Activated CD4-positive, alpha-beta memory T cell treated with anti-CD3 and anti-CD28 coated beads for 36 hours (primary cell): ENCODE measurements at regions not wholly inside any gene's neighbourhood (a gene's known extent, or its start where the extent isn't known, plus 50 kb on each side); places are given as distances from the start of the nearest gene placed in this dataset.

Experiments used
- CTCF ChIA-PET: fragments of 350-600 bp; sonication (Branson Sonifier 250); formaldehyde crosslinking; loops from one replicate; lab custom pipeline; 2021; ENCODE audit warnings: antibody characterized with exemption, inconsistent platforms; lab: Charles Lee
- POLR2A ChIA-PET: fragments of 350-600 bp; sonication (Branson Sonifier 250); formaldehyde crosslinking; loops from one replicate; lab custom pipeline; 2021; ENCODE audit warnings: antibody characterized with exemption; lab: Charles Lee
- DNase-seq: peaks from one replicate; pipeline ENCODE4 v3.0.0-alpha.2; 2020
- H3K27ac Mint-ChIP-seq: one replicate; pipeline ENCODE4 v1.8.0; 2021; ENCODE audit warnings: mixed read lengths
- H3K27me3 Mint-ChIP-seq: one replicate; pipeline ENCODE4 v1.8.0; 2021; ENCODE audit warnings: mixed read lengths
- H3K36me3 Mint-ChIP-seq: one replicate; pipeline ENCODE4 v1.8.0; 2021; ENCODE audit warnings: mixed read lengths
- H3K4me1 Mint-ChIP-seq: one replicate; pipeline ENCODE4 v1.8.0; 2021; ENCODE audit warnings: low read depth, mixed read lengths
- H3K4me3 Mint-ChIP-seq: one replicate; pipeline ENCODE4 v1.8.0; 2021; ENCODE audit warnings: mild to moderate bottlenecking, mixed read lengths
- H3K9me3 Mint-ChIP-seq: one replicate; pipeline ENCODE4 v1.8.0; 2021; ENCODE audit warnings: mixed read lengths
- intact Hi-C: fragments of 100-400 bp; cut with micrococcal nuclease; formaldehyde crosslinking; loops from one replicate; pipeline ENCODE4 v1.15.1; 2023

GRCh38 chr11:39462506-39462905, 1996.9 kb downstream of the LRRC4C start:
- CTCF ChIA-PET: no interaction called here
- H3K27me3 Mint-ChIP-seq: no peaks in the 10 kb centered on the region

DNA sequence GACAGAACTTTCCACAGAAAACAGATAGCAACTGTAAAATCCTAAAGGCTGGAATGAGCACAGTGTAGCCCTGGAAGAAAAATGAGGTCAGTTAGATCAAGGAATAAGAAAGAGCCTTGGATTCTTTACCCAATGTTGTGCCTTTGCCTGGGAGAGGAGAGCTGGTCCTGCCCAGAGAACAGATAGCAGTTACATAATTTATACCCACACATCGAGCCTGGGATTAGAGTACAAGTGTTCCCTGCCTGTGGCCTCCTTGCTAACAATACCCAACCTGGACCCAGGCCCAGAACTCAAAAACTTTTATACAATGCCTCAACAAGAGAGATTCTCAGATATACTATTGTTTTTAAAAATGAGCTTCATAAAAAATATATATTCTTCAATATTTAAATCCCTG, 1998.4 kb downstream of the LRRC4C start:
- ChIA-PET CTCF (interaction anchor here (0.7 kb wide), 1 partner anchor 1551 kb away, joined by 3 read pairs; no protein-coding TSS in a partner anchor), POLR2A (no interaction called here)
- Mint-ChIP-seq H3K27me3 (no peaks in the 10 kb centered on the region), H3K9me3 (no peaks in the 10 kb centered on the region), H3K36me3 (no peaks in the 10 kb centered on the region), H3K4me1 (no peaks in the 10 kb centered on the region), H3K27ac (no peak overlapping the region), H3K4me3 (no peak overlapping the region)
- no peak for DNase-seq
- intact Hi-C loops: no loop called here

More at GRCh38 chr11:39462506-39462905, 1996.9 kb downstream of the LRRC4C start:
- DNase-seq: no peak
- Mint-ChIP-seq H3K36me3 (no peaks in the 10 kb centered on the region), H3K4me3 (no peak overlapping the region), H3K9me3 (no peaks in the 10 kb centered on the region), H3K4me1 (no peaks in the 10 kb centered on the region), H3K27ac (no peak overlapping the region)
- POLR2A ChIA-PET: no interaction called here
- intact Hi-C loops: no loop called here

- H3K9me3 Mint-ChIP-seq: no peaks in the 10 kb centered on the region
- DNase-seq: no peak
- ChIA-PET CTCF (no interaction called here), POLR2A (no interaction called here)
- no peaks in the 10 kb centered on the region for H3K4me1 Mint-ChIP-seq
- no peaks in the 10 kb centered on the region for H3K27me3 Mint-ChIP-seq
- H3K4me3 Mint-ChIP-seq: no peak overlapping the region
- H3K36me3 Mint-ChIP-seq: no peaks in the 10 kb centered on the region
- H3K27ac Mint-ChIP-seq: no peak overlapping the region
- intact Hi-C loops: no loop called here
These were observed 1999.8 kb downstream of the LRRC4C start for GRCh38 chr11:39459606-39460005.

GRCh38 chr11:39458481-39458880, 2001.0 kb downstream of the LRRC4C start:
- no peak for DNase-seq
- Mint-ChIP-seq H3K36me3 (no peaks in the 10 kb centered on the region), H3K27ac (no peak overlapping the region), H3K4me1 (no peaks in the 10 kb centered on the region), H3K9me3 (no peaks in the 10 kb centered on the region), H3K27me3 (no peaks in the 10 kb centered on the region), H3K4me3 (no peak overlapping the region)
- intact Hi-C loops: no loop called here
- ChIA-PET CTCF (no interaction called here), POLR2A (no interaction called here)

GRCh38 chr11:39443424-39444022, 2015.9 kb downstream of the LRRC4C start:
- POLR2A ChIA-PET: no interaction called here
- peaks cover 7% of the 10 kb centered on the region for H3K9me3 Mint-ChIP-seq
- no peak overlapping the region for H3K27ac Mint-ChIP-seq
- no peak overlapping the region for H3K4me3 Mint-ChIP-seq
- H3K4me1 Mint-ChIP-seq: no peaks in the 10 kb centered on the region
- H3K27me3 Mint-ChIP-seq: no peaks in the 10 kb centered on the region
- no peak for DNase-seq
- CTCF ChIA-PET: no interaction called here
- intact Hi-C loops: no loop called here
- H3K36me3 Mint-ChIP-seq: no peaks in the 10 kb centered on the region

DNA sequence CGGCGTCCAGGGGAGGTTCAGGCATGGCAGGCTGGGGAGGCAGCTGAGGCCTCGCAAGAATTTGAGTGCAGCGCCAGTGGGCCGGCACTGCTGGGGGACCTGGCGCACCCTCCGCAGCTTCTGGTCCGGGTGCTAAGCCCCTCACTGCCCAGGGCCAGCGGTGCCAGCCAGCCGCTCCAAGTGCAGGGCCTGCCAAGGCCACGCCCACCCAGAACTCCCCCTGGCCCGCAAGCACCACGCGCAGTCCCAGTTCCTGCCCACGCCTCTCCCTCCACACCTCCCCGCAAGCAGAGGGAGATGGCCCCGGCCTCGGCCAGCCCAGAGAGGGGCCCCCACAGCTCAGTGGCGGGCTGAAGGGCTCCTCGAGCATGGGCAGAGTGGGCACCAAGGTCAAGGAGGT, 2017.3 kb downstream of the LRRC4C start:
- H3K27ac Mint-ChIP-seq: no peak overlapping the region
- DNase-seq: no peak
- no peaks in the 10 kb centered on the region for H3K4me1 Mint-ChIP-seq
- no peak overlapping the region for H3K4me3 Mint-ChIP-seq
- CTCF ChIA-PET: no interaction called here
- no peaks in the 10 kb centered on the region for H3K36me3 Mint-ChIP-seq
- intact Hi-C loops: no loop called here
- POLR2A ChIA-PET: no interaction called here
- peaks cover 4% of the 10 kb centered on the region for H3K9me3 Mint-ChIP-seq
- no peaks in the 10 kb centered on the region for H3K27me3 Mint-ChIP-seq

- ChIA-PET CTCF (interaction anchor here (0.7 kb wide), 1 partner anchor 1105 kb away, joined by 3 read pairs; no protein-coding TSS in a partner anchor), POLR2A (no interaction called here)
- H3K36me3 Mint-ChIP-seq: no peaks in the 10 kb centered on the region
- H3K4me3 Mint-ChIP-seq: no peak overlapping the region
- no peak for DNase-seq
- intact Hi-C loops: no loop called here
- no peak overlapping the region for H3K27ac Mint-ChIP-seq
- peaks cover 4% of the 10 kb centered on the region for H3K9me3 Mint-ChIP-seq
- no peaks in the 10 kb centered on the region for H3K27me3 Mint-ChIP-seq
- H3K4me1 Mint-ChIP-seq: no peaks in the 10 kb centered on the region
These were observed 2023.8 kb downstream of the LRRC4C start for GRCh38 chr11:39435641-39436040.

DNA sequence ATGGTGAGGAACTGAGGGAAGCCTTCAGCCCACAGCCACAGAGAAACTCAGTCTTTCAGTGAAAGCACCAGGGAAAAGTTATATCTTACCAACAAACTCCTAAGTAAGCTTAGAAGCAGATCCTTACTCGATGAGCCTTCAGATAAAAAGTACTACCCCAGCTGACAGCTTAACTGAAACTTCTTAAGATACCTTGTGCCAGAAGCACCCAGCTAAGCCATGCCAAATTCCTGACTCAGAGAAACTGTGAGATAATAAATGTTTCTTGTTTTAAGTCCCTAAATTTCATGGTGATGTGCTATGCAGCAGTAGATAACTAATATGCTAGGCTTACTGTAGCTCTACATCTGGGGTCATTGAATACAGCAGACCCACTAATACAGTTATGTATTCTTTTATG, 2025.0 kb downstream of the LRRC4C start:
- no peak for DNase-seq
- H3K4me1 Mint-ChIP-seq: no peaks in the 10 kb centered on the region
- POLR2A ChIA-PET: no interaction called here
- CTCF ChIA-PET: no interaction called here
- peaks cover 4% of the 10 kb centered on the region for H3K9me3 Mint-ChIP-seq
- intact Hi-C loops: no loop called here
- no peak overlapping the region for H3K27ac Mint-ChIP-seq
- H3K36me3 Mint-ChIP-seq: no peaks in the 10 kb centered on the region
- no peaks in the 10 kb centered on the region for H3K27me3 Mint-ChIP-seq
- H3K4me3 Mint-ChIP-seq: no peak overlapping the region

DNA sequence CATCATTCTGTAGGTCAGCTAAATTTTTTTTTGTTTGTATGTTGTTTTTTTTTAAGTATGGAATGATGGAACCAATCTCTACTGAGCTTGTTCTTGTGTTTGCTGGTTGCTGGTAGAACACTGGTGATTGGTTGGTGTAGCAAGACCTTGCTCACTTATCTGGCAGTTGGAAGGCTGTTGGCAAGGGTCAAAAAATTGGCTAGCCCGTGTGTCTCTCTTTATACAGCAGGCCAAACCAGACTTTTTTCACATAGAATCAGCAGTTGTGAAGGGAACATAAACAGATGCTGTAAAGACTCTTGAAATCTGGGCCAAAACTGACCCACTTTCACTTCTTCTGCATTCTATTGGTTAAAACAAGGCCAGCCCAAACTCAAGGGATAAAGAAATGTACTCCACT, 2026.5 kb downstream of the LRRC4C start:
- no peaks in the 10 kb centered on the region for H3K36me3 Mint-ChIP-seq

GRCh38 chr11:39425226-39425625, 2034.2 kb downstream of the LRRC4C start:
- intact Hi-C loops: no loop called here
- Mint-ChIP-seq H3K36me3 (no peaks in the 10 kb centered on the region), H3K27ac (no peak overlapping the region), H3K4me3 (no peak overlapping the region), H3K9me3 (no peaks in the 10 kb centered on the region), H3K4me1 (no peaks in the 10 kb centered on the region), H3K27me3 (no peaks in the 10 kb centered on the region)
- ChIA-PET CTCF (no interaction called here), POLR2A (no interaction called here)
- no peak for DNase-seq

More for the DNA sequence above, 2026.5 kb downstream of the LRRC4C start:
- Mint-ChIP-seq H3K9me3 (peaks cover 4% of the 10 kb centered on the region), H3K4me1 (no peaks in the 10 kb centered on the region), H3K27me3 (no peaks in the 10 kb centered on the region), H3K4me3 (no peak overlapping the region), H3K27ac (no peak overlapping the region)
- intact Hi-C loops: no loop called here
- DNase-seq: no peak
- ChIA-PET CTCF (no interaction called here), POLR2A (no interaction called here)

DNA sequence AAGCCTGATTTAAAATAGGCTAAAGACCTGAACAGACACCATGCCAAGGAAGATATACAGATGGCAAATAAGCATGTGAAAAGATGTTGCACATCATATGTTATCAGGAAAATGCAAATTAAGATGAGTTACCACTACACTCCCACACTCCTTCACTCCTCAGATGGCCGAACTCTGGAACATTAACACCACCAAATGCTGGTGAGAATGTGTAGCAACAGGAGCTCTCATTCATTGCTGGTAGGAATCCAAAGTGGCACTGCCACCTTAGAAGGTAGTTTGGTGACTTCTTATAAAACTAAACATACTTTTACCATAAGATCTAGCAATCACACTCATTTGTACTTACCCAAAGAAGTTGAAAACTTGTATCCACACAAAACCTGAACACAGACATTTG, 2047.3 kb downstream of the LRRC4C start:
- peaks cover 10% of the 10 kb centered on the region for H3K9me3 Mint-ChIP-seq
- ChIA-PET POLR2A (no interaction called here), CTCF (no interaction called here)
- H3K4me3 Mint-ChIP-seq: no peak overlapping the region
- no peak overlapping the region for H3K27ac Mint-ChIP-seq
- no peaks in the 10 kb centered on the region for H3K4me1 Mint-ChIP-seq
- no peaks in the 10 kb centered on the region for H3K27me3 Mint-ChIP-seq
- DNase-seq: no peak
- intact Hi-C loops: no loop called here
- H3K36me3 Mint-ChIP-seq: no peaks in the 10 kb centered on the region

GRCh38 chr11:39385911-39386310, 2073.5 kb downstream of the LRRC4C start:
- ChIA-PET POLR2A (no interaction called here), CTCF (no interaction called here)
- H3K4me1 Mint-ChIP-seq: no peaks in the 10 kb centered on the region
- H3K4me3 Mint-ChIP-seq: no peak overlapping the region
- intact Hi-C loops: no loop called here
- DNase-seq: no peak
- H3K27me3 Mint-ChIP-seq: no peaks in the 10 kb centered on the region
- peaks cover 8% of the 10 kb centered on the region for H3K9me3 Mint-ChIP-seq
- peaks cover 3% of the 10 kb centered on the region for H3K36me3 Mint-ChIP-seq
- no peak overlapping the region for H3K27ac Mint-ChIP-seq

DNA sequence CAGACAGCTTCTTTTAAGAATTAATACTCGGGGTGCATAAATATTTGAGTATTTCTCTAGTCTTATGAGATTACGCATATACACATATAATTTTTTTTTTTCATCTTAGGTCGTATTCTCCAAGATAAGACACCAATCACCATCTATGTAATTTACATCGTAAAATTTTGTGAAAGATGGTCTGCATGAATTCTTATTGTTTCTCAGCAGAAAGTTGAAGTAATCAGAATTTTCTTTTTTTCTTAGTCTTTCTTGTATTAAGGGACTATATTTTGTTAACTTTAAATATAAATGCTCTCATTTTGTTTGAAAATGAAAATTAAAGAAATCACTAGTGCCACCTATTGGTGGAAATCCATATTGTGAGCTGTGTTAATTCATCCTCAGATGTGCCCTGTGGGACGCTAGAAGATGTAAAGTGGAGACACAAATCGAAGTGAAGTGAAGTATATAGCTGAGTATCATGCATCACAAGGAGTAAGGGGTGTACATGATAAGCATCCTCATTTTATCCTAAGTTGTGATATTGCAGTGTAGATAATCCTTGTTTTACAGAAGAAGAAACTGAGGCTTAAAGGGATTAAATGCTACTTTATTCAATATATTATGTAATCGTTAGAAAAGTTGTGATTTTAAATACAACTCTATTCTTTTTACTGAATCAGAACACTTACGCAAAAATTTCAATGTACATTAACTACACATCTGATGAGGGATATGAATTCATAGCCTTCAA, 2084.3 kb downstream of the LRRC4C start:
- no peaks in the 10 kb centered on the region for H3K36me3 Mint-ChIP-seq
- H3K27ac Mint-ChIP-seq: no peak overlapping the region
- no peaks in the 10 kb centered on the region for H3K9me3 Mint-ChIP-seq
- ChIA-PET POLR2A (no interaction called here), CTCF (interaction anchor here (0.7 to 1.7 kb wide), 7 partner anchors 10 to 1695 kb away, joined by 3 to 5 read pairs (median 3); no protein-coding TSS in a partner anchor)
- no peak for DNase-seq
- no peak overlapping the region for H3K4me3 Mint-ChIP-seq
- no peaks in the 10 kb centered on the region for H3K27me3 Mint-ChIP-seq
- H3K4me1 Mint-ChIP-seq: peaks cover 12% of the 10 kb centered on the region
- intact Hi-C loops: loop anchor here (5.0 to 10.0 kb wide), 2 partner anchors 920 to 1428 kb away; no protein-coding TSS in a partner anchor
